HEK293 (cell line): ENCODE measurements at regions not wholly inside any gene's neighbourhood (a gene's known extent, or its start where the extent isn't known, plus 50 kb on each side); places are given as distances from the start of the nearest gene placed in this dataset.

Source experiments
- CTCF ChIA-PET: fragments of 350-600 bp; formaldehyde crosslinking; extraction: SDS; loops from one replicate; lab custom pipeline; 2021; ENCODE audit warnings: antibody characterized with exemption; lab: Yijun Ruan, JAX
- POLR2A ChIA-PET: fragments of 300-600 bp; formaldehyde crosslinking; extraction: SDS; loops from one replicate; lab custom pipeline; 2020; ENCODE audit warnings: antibody characterized with exemption, inconsistent platforms; lab: Yijun Ruan, JAX
- H3K27ac ChIP-seq: fragments of 200-500 bp; sonication (Bioruptor generic); 2 replicates; pipeline ENCODE4 v1.5.1; 2014; ENCODE audit warnings: low read depth, low read length, control low read depth, inconsistent platforms; ENCODE audit errors: extremely low read depth
- H3K36me3 ChIP-seq, 2 experiments: fragments of 200-500 bp in 1 of 2; sonication (Bioruptor generic) in 1 of 2; 1 replicate in 1 of 2; 2 replicates in 1 of 2; pipeline ENCODE4 v1.5.1; 2014 to 2017; ENCODE audit warnings: inconsistent platforms in 2 of 2, low read length in 2 of 2; ENCODE audit not compliant: control insufficient read depth in 2 of 2, insufficient read depth in 1 of 2
- H3K4me1 ChIP-seq: fragments of 200-500 bp; sonication (Bioruptor generic); 2 replicates; pipeline ENCODE4 v1.5.1; 2014; ENCODE audit warnings: mild to moderate bottlenecking, low read length, inconsistent platforms; ENCODE audit not compliant: control insufficient read depth, insufficient read depth
- H3K4me3 ChIP-seq: 2 replicates; pipeline ENCODE4 v1.5.1; 2011; ENCODE audit warnings: low read depth, mild to moderate bottlenecking, control low read depth, low read length, moderate library complexity
- H3K9me3 ChIP-seq: fragments of 200-500 bp; sonication (Bioruptor generic); 2 replicates; pipeline ENCODE4 v1.5.1; 2014; ENCODE audit warnings: low read depth, low read length, inconsistent platforms; ENCODE audit not compliant: control insufficient read depth, insufficient read depth
- EGR2 ChIP-seq: fragments of 450-650 bp; formaldehyde crosslinking; IDR thresholded peaks from 2 replicates; pipeline ENCODE4 v1.5.1; 2016; ENCODE audit warnings: low read depth, missing biosample characterization, missing genetic modification characterization
- KLF17 ChIP-seq: fragments of 450-650 bp; formaldehyde crosslinking; IDR thresholded peaks from 2 replicates; pipeline ENCODE4 v1.5.1; 2016; ENCODE audit warnings: missing biosample characterization, missing genetic modification characterization
- KLF8 ChIP-seq: fragments of 450-650 bp; formaldehyde crosslinking; IDR thresholded peaks from 2 replicates; pipeline ENCODE4 v1.5.1; 2016; ENCODE audit warnings: missing biosample characterization, missing genetic modification characterization
- REST ChIP-seq: fragments of 450-650 bp; formaldehyde crosslinking; IDR thresholded peaks from 2 replicates; pipeline ENCODE4 v1.5.1; 2016; ENCODE audit warnings: missing biosample characterization, missing genetic modification characterization
- ZBTB1 ChIP-seq: fragments of 450-650 bp; formaldehyde crosslinking; IDR thresholded peaks from 2 replicates; pipeline ENCODE4 v1.5.1; 2016; ENCODE audit warnings: missing biosample characterization, missing genetic modification characterization
- ZNF274 ChIP-seq, 2 experiments: fragments of 200-500 bp in 1 of 2; fragments of 450-650 bp in 1 of 2; sonication (Bioruptor generic) in 1 of 2; formaldehyde crosslinking in 1 of 2; IDR thresholded peaks; 2 replicates each; pipeline versions ENCODE4 v1.5.1 to v1.6.1; 2014 to 2016; ENCODE audit warnings: borderline replicate concordance in 1 of 2, inconsistent platforms in 1 of 2, low read length in 1 of 2, missing biosample characterization in 1 of 2, missing genetic modification characterization in 1 of 2
- ZNF302 ChIP-seq: fragments of 450-650 bp; formaldehyde crosslinking; IDR thresholded peaks from 2 replicates; pipeline ENCODE4 v1.5.1; 2016; ENCODE audit warnings: missing biosample characterization, missing genetic modification characterization, low read depth
- ZNF335 ChIP-seq: fragments of 450-650 bp; formaldehyde crosslinking; conservative IDR thresholded peaks from 2 replicates; pipeline ENCODE4 v1.5.1; 2016; ENCODE audit warnings: missing biosample characterization, missing genetic modification characterization
- ZNF37A ChIP-seq: fragments of 450-650 bp; IDR thresholded peaks from 2 replicates; pipeline ENCODE4 v1.5.1; 2018; ENCODE audit warnings: missing biosample characterization, missing genetic modification characterization
- ZNF48 ChIP-seq: fragments of 450-650 bp; formaldehyde crosslinking; IDR thresholded peaks from 2 replicates; pipeline ENCODE4 v1.5.1; 2016; ENCODE audit warnings: missing biosample characterization, missing genetic modification characterization
- ZNF513 ChIP-seq: fragments of 450-650 bp; IDR thresholded peaks from 2 replicates; pipeline ENCODE4 v1.5.1; 2018; ENCODE audit warnings: missing biosample characterization, missing genetic modification characterization
- ZNF580 ChIP-seq: fragments of 450-650 bp; formaldehyde crosslinking; IDR thresholded peaks from 2 replicates; pipeline ENCODE4 v1.5.1; 2016; ENCODE audit warnings: missing biosample characterization, missing genetic modification characterization
- ZNF621 ChIP-seq: fragments of 450-650 bp; formaldehyde crosslinking; IDR thresholded peaks from 2 replicates; pipeline ENCODE4 v1.5.1; 2017; ENCODE audit warnings: missing biosample characterization, missing genetic modification characterization
- ZNF660 ChIP-seq: fragments of 450-650 bp; IDR thresholded peaks from 2 replicates; pipeline ENCODE4 v1.5.1; 2018; ENCODE audit warnings: missing biosample characterization, mild to moderate bottlenecking, missing genetic modification characterization

- H3K4me3 ChIP-seq = no peak overlapping the region
- no peak for TF ChIP-seq ZNF580 (tag by site-specific recombination)
- TF ChIP-seq KLF8 (tag by site-specific recombination) = no peak
- TF ChIP-seq ZNF660 (tag by site-specific recombination) = no peak
- TF ChIP-seq ZNF513 = no peak
- TF ChIP-seq ZNF37A = no peak
- TF ChIP-seq, all 188 proteins: peak for 0
- Histone ChIP-seq H3K36me3 (no peaks in the 10 kb centered on the region), H3K4me1 (peaks cover 4% of the 10 kb centered on the region; the same call in 1 of the 2 replicates), H3K27ac (no peak overlapping the region), H3K9me3 (no peaks in the 10 kb centered on the region)
- CTCF ChIA-PET = interaction anchor here (0.6 kb wide), 1 partner anchor 82 kb away, joined by 4 read pairs; no protein-coding TSS in a partner anchor
- POLR2A ChIA-PET = no interaction called here
Observed at GRCh38 chr4:181690498-181690897, 552.7 kb upstream of the TENM3 start.

GRCh38 chr4:181692965-181693364 is 550.2 kb upstream of the TENM3 start:
- POLR2A ChIA-PET = no interaction called here
- Histone ChIP-seq H3K4me3 (no peak overlapping the region), H3K36me3 (no peaks in the 10 kb centered on the region), H3K4me1 (peaks cover 4% of the 10 kb centered on the region; the same call in 1 of the 2 replicates), H3K9me3 (no peaks in the 10 kb centered on the region), H3K27ac (no peak overlapping the region)
- CTCF ChIA-PET = no interaction called here
- TF ChIP-seq ZNF48 (tag by site-specific recombination) = no peak
- TF ChIP-seq ZNF621 (tag by site-specific recombination) = no peak
- no peak for TF ChIP-seq ZNF274 (IDR thresholded peaks at IDR 0.05; ENCODE audit: low read length)
- TF ChIP-seq ZNF274 (tag by site-specific recombination; IDR thresholded peaks at IDR 0.05; ENCODE audit: borderline replicate concordance) = no peak
- no peak for TF ChIP-seq ZNF335 (tag by site-specific recombination)
- no peak for TF ChIP-seq ZBTB1

- Histone ChIP-seq H3K36me3 (no peaks in the 10 kb centered on the region), H3K27ac (no peak overlapping the region), H3K4me1 (peaks cover 1% of the 10 kb centered on the region; the same call in 1 of the 2 replicates), H3K4me3 (no peak overlapping the region), H3K9me3 (no peaks in the 10 kb centered on the region)
- no peak for TF ChIP-seq KLF17 (tag by site-specific recombination)
- peak; percentile 77 for TF ChIP-seq REST
- TF ChIP-seq EGR2 (tag by site-specific recombination) = no peak
- TF ChIP-seq ZNF580 (tag by site-specific recombination) = no peak
- no peak for TF ChIP-seq ZNF302 (tag by site-specific recombination)
- POLR2A ChIA-PET = no interaction called here
- CTCF ChIA-PET = no interaction called here
Observed at GRCh38 chr4:181693517-181693916, 549.7 kb upstream of the TENM3 start.
